Stomach smooth muscle (tissue), 2 donors: ENCODE measurements at regions not wholly inside any gene's neighbourhood (a gene's known extent, or its start where the extent isn't known, plus 50 kb on each side); places are given as distances from the start of the nearest gene placed in this dataset.
A peak's percentile ranks its signal among the peaks of the same experiment; 100 is the strongest.

Source experiments
- H3K27ac ChIP-seq: one replicate; pipeline ENCODE4 v1.7.0; 2013; ENCODE audit warnings: mild to moderate bottlenecking, low read length, inconsistent platforms
- H3K27me3 ChIP-seq, 2 donors: one replicate each; pipeline ENCODE4 v1.7.0; 2013; ENCODE audit warnings: low read length in 2 of 2; ENCODE audit not compliant: insufficient read depth in 2 of 2, control insufficient read depth in 1 of 2
- H3K36me3 ChIP-seq, 2 donors: one replicate each; pipeline ENCODE4 v1.7.0; 2013; ENCODE audit warnings: low read length in 2 of 2; ENCODE audit not compliant: control insufficient read depth in 2 of 2, insufficient read depth in 2 of 2
- H3K4me1 ChIP-seq: one replicate; pipeline ENCODE4 v1.7.0; 2013; ENCODE audit warnings: low read length; ENCODE audit not compliant: control insufficient read depth, insufficient read depth
- H3K4me3 ChIP-seq, 2 donors: one replicate each; pipeline ENCODE4 v1.7.0; 2013; ENCODE audit warnings: low read length in 2 of 2
- H3K9ac ChIP-seq, 2 donors: one replicate each; pipeline ENCODE4 v1.7.0; 2013; ENCODE audit warnings: low read length in 2 of 2, mild to moderate bottlenecking in 1 of 2
- H3K9me3 ChIP-seq, 2 donors: one replicate each; pipeline ENCODE4 v1.7.0; 2013; ENCODE audit warnings: low read length in 2 of 2; ENCODE audit not compliant: control insufficient read depth in 2 of 2
- donor health status: healthy.
- donor health status: Pancreatic carcinoma.

DNA sequence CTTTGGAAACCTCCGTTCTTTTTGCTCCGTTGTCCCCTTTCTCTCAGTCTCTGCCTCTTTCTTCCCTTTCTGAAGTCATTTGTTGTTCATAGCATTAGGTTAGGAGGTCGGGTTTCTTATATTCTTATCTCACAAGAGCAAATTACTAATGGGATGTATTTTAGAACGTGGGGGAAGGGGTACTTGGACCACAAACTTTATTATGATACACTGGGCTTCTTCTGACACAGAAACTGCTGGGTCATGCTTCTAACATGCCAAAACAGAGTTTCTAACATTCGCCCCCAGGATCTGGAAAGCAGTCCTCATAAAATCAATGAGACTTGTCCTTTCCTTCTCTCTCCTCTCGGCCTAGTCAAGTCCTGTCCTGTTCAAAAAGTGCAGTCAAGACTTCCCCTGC is 334.4 kb downstream of the GADD45G start:
- no peak overlapping the region for H3K4me3 ChIP-seq
- no peak overlapping the region for H3K27ac ChIP-seq
- peaks cover 40% of the 10 kb centered on the region for H3K4me1 ChIP-seq

DNA sequence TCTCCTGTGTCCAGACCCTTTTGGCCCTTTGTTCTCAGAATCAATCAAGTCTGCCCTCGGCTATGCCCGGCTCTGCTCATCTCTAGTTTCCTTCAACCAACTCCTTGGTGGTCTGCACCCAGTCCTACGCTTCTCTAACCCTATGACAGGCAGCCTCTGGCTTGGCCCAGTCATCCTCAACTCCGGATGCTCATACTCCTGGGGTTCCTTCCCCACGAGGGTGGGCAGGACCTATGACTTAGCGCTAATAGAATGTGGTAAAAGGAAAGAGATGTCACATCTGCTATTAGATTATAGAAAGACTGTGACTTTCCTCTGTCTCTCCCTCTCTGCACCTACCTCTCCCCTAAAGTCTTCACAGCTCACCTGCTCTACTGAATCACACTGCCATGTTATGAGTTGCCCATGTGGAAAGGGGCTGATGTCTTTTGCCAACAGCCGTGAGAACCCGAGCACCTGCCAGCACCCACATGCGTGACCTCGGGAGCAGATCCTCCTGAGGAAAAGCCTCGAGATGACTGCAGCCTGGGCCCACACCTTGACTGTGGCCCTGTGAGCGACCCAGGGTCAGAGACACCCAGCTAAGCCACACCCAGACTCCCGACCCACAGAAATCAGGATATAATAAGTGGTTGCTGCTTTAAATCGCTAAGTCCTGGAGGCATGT is 334.9 kb downstream of the GADD45G start:
- no peak overlapping the region for H3K27ac ChIP-seq
- H3K4me1 ChIP-seq, result peaks cover 41% of the 10 kb centered on the region
- H3K9me3 ChIP-seq, result no peaks in the 10 kb centered on the region
- no peak overlapping the region for H3K9ac ChIP-seq
- H3K27me3 ChIP-seq, result no peaks in the 10 kb centered on the region
- H3K36me3 ChIP-seq, result no peaks in the 10 kb centered on the region
- no peak overlapping the region for H3K4me3 ChIP-seq

More for the DNA sequence above, 334.4 kb downstream of the GADD45G start:
- Histone ChIP-seq H3K36me3 (no peaks in the 10 kb centered on the region), H3K9me3 (no peaks in the 10 kb centered on the region), H3K9ac (no peak overlapping the region), H3K27me3 (no peaks in the 10 kb centered on the region)

DNA sequence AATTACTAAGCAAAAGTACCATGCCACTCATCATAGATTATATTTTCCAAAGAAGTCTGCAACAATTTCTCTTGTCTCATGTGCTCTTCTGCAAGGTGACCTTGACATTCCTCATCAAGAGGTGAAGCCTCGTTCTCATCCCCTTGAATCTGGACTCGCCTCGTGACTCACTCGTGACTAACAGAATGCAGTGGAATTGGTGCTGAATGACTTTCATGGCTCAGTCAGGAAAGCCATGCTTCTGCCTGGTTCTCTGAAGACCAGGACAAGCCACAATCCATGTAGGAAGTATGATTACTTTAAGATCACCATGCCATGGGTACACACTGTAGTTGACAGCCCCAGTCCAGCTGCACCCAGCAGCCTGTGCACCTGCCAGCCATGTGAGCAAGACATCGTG is 335.8 kb downstream of the GADD45G start:
- H3K36me3 ChIP-seq, result no peaks in the 10 kb centered on the region
- H3K27ac ChIP-seq, result no peak overlapping the region
- H3K4me1 ChIP-seq, result peaks cover 32% of the 10 kb centered on the region
- H3K9ac ChIP-seq, result no peak overlapping the region
- H3K27me3 ChIP-seq, result no peaks in the 10 kb centered on the region
- H3K4me3 ChIP-seq, result no peak overlapping the region
- H3K9me3 ChIP-seq, result no peaks in the 10 kb centered on the region

DNA sequence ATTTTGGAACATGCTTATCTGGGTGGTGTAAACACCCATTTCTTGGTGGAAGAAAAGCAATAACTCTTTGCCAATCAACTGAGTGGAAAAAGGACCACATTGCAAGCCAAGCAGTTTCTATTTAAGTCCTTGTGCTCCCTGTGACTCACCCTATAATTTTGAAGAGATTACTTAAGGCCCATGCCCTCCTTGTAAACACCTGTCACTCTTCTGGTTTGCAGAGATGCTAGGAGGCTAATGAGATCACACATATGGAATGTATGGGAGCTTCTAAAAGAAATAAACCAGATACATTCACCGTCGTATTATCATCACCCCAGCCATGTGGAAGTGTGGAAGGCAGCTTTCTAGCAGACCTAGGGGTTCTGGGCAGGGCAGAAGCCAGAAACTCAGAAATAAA is 337.1 kb downstream of the GADD45G start:
- Histone ChIP-seq H3K9ac (peak overlapping the region in 1 of 2 donors; percentile 1), H3K27ac (peak overlapping the region; percentile 64), H3K4me3 (no peak overlapping the region), H3K4me1 (peaks cover 32% of the 10 kb centered on the region), H3K9me3 (no peaks in the 10 kb centered on the region), H3K36me3 (no peaks in the 10 kb centered on the region), H3K27me3 (no peaks in the 10 kb centered on the region)

DNA sequence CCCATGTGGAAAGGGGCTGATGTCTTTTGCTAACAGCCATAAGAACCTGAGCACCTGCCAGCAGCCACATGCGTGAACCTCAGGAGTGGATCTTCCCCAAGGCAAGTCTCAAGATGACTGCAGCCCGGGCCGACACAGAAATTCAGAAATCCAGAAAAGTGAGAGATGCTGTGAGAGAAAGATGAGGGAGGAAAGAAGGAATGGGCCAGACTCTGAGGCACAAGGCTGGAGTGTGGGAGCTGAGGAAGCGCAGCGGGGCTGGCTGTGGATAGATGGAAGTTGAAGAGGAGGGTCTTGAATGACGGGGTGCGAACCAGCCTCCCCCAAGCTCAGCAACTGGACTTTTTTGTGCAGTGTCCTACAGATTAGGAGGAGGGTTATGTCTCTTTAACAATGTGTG is 337.8 kb downstream of the GADD45G start:
- Histone ChIP-seq H3K36me3 (no peaks in the 10 kb centered on the region), H3K9ac (no peak overlapping the region), H3K9me3 (no peaks in the 10 kb centered on the region), H3K4me3 (no peak overlapping the region), H3K27ac (peak overlapping the region; percentile 64), H3K27me3 (no peaks in the 10 kb centered on the region), H3K4me1 (peaks cover 32% of the 10 kb centered on the region)

DNA sequence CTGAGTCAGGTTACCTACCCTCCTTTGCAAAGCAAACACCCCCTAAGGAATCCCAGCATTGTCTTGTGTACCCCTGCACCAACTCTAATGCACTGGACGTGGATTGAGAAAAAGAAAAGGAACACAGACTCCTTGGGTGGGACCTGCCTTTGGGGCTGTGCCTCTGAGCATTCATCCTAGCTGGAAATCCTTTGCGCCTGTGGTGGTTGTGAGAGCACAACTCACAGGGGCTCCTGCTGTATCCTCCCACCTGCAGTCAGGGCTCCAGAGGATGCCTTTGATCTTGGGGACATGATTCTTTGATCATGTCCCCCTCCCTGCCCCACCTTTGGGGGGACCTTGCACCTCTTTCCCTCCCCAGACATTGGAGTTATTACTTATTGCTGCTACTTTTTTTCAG is 338.5 kb downstream of the GADD45G start:
- Histone ChIP-seq H3K9ac (no peak overlapping the region), H3K9me3 (no peaks in the 10 kb centered on the region), H3K4me1 (peaks cover 32% of the 10 kb centered on the region), H3K4me3 (no peak overlapping the region), H3K27ac (no peak overlapping the region), H3K36me3 (no peaks in the 10 kb centered on the region), H3K27me3 (no peaks in the 10 kb centered on the region)

DNA sequence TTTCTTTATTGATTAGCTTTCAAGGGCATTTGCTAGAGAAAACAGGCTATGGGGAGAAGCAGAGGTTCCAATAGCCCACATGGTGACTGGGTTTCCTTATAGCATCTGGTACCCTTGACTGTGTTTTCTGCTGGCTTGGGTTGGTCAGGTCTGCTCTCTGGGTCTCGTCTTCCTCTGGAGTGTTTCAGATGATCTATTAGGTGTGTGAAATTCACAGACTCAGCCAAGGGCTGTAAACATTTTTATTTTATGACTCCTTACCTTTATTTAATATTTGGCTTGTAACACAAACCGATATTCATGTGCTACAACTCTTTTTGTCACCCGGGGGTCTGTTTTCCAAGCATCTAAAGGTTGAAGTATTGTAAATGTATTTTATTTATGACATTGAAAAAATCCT is 338.9 kb downstream of the GADD45G start:
- no peaks in the 10 kb centered on the region for H3K9me3 ChIP-seq
- no peak overlapping the region for H3K27ac ChIP-seq
- H3K4me3 ChIP-seq, result no peak overlapping the region
- no peak overlapping the region for H3K9ac ChIP-seq
- H3K27me3 ChIP-seq, result no peaks in the 10 kb centered on the region
- peaks cover 32% of the 10 kb centered on the region for H3K4me1 ChIP-seq
- no peaks in the 10 kb centered on the region for H3K36me3 ChIP-seq

DNA sequence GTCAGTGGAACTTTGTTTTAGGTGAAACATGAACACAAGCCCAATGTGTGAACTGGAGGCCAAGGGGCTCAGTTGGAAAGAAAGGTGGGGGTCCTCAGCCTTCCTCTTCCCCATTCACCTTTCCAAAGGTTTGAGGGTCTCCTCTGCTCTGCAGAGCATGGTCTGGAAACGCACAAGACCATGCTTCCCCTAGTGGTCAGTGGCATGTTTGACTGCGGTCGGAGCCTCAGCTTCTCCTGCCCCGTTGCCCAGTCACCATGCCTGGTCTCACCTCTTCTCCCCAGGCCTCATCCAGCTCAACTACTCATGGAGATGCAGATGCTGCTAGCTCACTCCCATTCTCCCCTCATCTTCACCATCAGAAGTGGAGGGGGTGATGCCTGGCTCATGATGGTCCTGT is 340.3 kb downstream of the GADD45G start:
- Histone ChIP-seq H3K9ac (no peak overlapping the region), H3K27me3 (no peaks in the 10 kb centered on the region), H3K27ac (no peak overlapping the region), H3K4me3 (no peak overlapping the region), H3K4me1 (peaks cover 32% of the 10 kb centered on the region), H3K36me3 (no peaks in the 10 kb centered on the region), H3K9me3 (no peaks in the 10 kb centered on the region)

DNA sequence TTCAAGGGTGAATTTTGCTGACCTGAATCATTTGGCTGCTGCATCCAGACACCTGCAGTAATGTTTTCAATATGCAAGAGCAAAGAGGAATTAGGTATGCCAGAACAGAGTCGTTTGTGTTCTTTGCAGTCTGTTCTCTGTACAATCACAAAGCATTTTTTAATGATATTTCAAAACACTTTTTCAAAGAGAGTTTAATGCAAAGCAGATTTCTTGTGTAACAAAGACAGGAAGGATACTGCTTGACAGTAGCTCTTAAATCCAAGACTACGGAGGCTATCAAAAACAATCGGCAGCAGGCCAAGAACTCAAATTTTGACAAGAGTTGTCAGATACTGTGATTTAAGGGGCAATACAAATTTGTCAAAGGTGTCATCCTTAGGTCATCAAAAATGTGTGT is 341.9 kb downstream of the GADD45G start:
- Histone ChIP-seq H3K27ac (no peak overlapping the region), H3K27me3 (no peaks in the 10 kb centered on the region), H3K9me3 (no peaks in the 10 kb centered on the region), H3K4me1 (peaks cover 21% of the 10 kb centered on the region), H3K9ac (no peak overlapping the region), H3K36me3 (no peaks in the 10 kb centered on the region), H3K4me3 (no peak overlapping the region)

DNA sequence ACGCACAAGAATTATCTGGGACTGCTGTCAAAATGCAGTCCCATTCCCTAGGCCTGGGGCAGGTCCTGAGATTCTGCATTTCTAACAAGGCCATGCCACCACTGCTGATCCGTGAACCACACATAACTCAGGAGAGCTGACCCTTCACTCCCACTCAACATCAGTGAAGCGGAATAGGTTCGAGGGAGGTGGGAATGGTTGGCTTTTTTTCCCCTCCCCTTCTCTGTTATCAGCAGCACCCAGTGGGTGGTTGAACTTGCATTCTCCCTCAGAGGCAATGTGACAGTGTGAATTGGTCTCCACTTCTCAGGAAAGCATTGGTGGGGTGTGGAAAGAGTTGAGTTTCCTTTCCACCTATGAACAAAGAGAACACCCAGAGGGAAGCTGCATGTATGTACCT is 344.3 kb downstream of the GADD45G start:
- H3K9ac ChIP-seq, result no peak overlapping the region

DNA sequence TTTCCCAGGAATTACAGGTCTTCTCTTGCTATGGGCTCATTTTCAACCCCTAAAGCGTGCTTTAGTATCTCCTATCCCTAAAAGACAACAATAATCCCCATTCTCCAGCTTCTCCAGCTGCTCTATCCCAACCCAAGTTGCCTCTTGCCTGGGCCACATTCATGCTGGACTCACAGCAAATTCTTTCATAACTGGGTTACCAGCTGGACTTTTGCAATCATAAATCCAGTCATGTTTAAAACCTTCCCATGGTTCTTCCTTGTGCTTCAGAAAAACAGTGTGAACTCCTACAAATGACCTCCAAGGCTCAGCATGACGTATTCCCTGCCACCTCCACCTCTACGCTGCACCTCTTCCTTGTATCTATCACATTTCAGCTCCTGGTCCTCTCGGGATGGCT is 346.9 kb downstream of the GADD45G start:
- Histone ChIP-seq H3K4me3 (no peak overlapping the region), H3K27me3 (no peaks in the 10 kb centered on the region), H3K36me3 (no peaks in the 10 kb centered on the region), H3K4me1 (peaks cover 12% of the 10 kb centered on the region), H3K27ac (no peak overlapping the region), H3K9me3 (peaks cover 0 to 2% of the 10 kb centered on the region in 2 donors), H3K9ac (no peak overlapping the region)

More for the DNA sequence above, 344.3 kb downstream of the GADD45G start:
- peaks cover 7% of the 10 kb centered on the region for H3K4me1 ChIP-seq
- H3K27ac ChIP-seq, result no peak overlapping the region
- no peak overlapping the region for H3K4me3 ChIP-seq
- no peaks in the 10 kb centered on the region for H3K36me3 ChIP-seq
- H3K27me3 ChIP-seq, result no peaks in the 10 kb centered on the region
- peaks cover 0 to 2% of the 10 kb centered on the region in 2 donors for H3K9me3 ChIP-seq
